ENCODE measurements at regions not wholly inside any gene's neighbourhood (a gene's known extent, or its start where the extent isn't known, plus 50 kb on each side); places are given as distances from the start of the nearest gene placed in this dataset.
A peak's percentile ranks its signal among the peaks of the same experiment; 100 is the strongest.

DNA sequence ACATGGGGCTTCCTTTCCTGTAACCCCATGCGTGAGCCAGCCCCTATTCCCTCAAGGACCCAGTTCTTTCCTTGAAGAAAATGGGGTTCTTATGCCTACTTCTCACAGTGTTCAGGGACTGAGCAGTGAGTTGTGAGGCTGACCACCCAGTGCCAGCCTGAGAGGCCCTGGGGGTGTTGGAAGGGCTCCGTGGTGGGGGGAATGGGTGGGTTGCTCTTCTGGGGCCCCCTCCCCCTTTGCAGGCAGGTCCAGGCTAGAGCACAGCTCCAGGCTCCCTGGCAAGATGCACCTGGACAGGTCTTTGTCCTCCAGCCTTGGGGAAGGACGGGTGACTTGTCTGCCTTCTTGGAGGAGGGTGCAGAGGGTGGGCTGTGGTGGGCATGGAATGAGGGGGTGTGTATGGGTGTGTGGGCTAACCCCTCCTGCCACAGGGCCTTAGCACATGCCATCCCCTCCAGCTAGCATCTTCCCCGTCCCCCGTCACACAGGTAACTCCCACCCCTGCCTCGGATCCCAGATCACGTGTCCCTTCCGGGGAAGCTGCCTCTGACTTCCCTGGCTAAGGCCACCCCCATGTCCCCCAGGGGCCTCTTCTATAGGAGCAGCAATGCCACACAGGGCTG lies 64.6 kb downstream of the MYEOV start:
- Histone ChIP-seq H3K79me1 (ENCODE audit: low read depth in 1 of 2, low read length in 2 of 2) (peaks cover 5 to 14% of the 10 kb centered on the region in 2 experiments; a peak in 2 of 4 replicates), H3K27ac (ENCODE audit: insufficient read depth, low read length) (no peak overlapping the region), H4K5ac (ENCODE audit: low read depth, low read length) (no peak overlapping the region), H4K20me1 (ENCODE audit: insufficient read depth, low read length) (no peaks in the 10 kb centered on the region), H3K36me3 (ENCODE audit: control insufficient read depth, insufficient read depth, low read length) (no peaks in the 10 kb centered on the region), H3K9ac (ENCODE audit: low read depth, low read length) (no peak overlapping the region), H3K9me1 (ENCODE audit: insufficient read depth, low read length) (peaks cover 3% of the 10 kb centered on the region), H3K4me2 (ENCODE audit: low read depth, low read length) (no peak overlapping the region), H3K4me3 (ENCODE audit: insufficient read depth, low read depth, low read length) (no peak overlapping the region), H2AK5ac (ENCODE audit: low read depth, low read length) (peak overlapping the region; percentile 50; the same call in 1 of the 2 replicates), H2AFZ (replicated peaks; ENCODE audit: low read length, poor library complexity) (peak overlapping the region; percentile 34), H2BK120ac (ENCODE audit: low read depth, low read length) (no peak overlapping the region), H4K8ac (ENCODE audit: low read depth in 2 of 2, low read length in 2 of 2) (no peak overlapping the region), H3K18ac (ENCODE audit: low read depth, low read length) (no peak overlapping the region), H2AK9ac (replicated peaks; ENCODE audit: low read depth, low read length, poor library complexity) (peak overlapping the region; percentile 31), H3K14ac (replicated peaks; ENCODE audit: low read depth, low read length) (no peak overlapping the region), H2BK20ac (ENCODE audit: low read depth, low read length) (no peak overlapping the region), H3K9me3 (ENCODE audit: control insufficient read depth, insufficient read depth, low read length) (peaks cover 5% of the 10 kb centered on the region), H3K23ac (ENCODE audit: low read depth, low read length) (no peak overlapping the region), H3K27me3 (ENCODE audit: control insufficient read depth, insufficient read depth, low read length) (no peaks in the 10 kb centered on the region), H3K4me1 (ENCODE audit: control insufficient read depth, insufficient read depth, low read length) (peaks cover 3% of the 10 kb centered on the region), H2BK15ac (ENCODE audit: low read depth, low read length) (no peak overlapping the region; the same call in 2 of the 3 replicates), H2BK5ac (ENCODE audit: low read depth, low read length, poor library complexity, severe bottlenecking) (no peak overlapping the region), H3K4ac (ENCODE audit: low read depth, low read length) (peak overlapping the region; percentile 26; the same call in 1 of the 2 replicates), H4K91ac (ENCODE audit: insufficient read depth, low read depth, low read length) (no peak overlapping the region), H3K56ac (ENCODE audit: extremely low read depth, insufficient read depth, low read length) (no peak overlapping the region)
- BruUV-seq (replicated peaks): no TSS peak
- ChIA-PET POLR2A (ENCODE audit: unreplicated experiment) (no interaction called here), CTCF (no interaction called here)
- in situ Hi-C loops (cut with MboI; ENCODE audit: low sequenced_read_pairs) (no loop called here), intact Hi-C loops (cut with micrococcal nuclease) (no loop called here), dilution Hi-C loops (cut with HindIII; ENCODE audit: low sequenced_read_pairs, unreplicated experiment) (no loop called here)
- ATAC-seq (ENCODE audit: low read depth) (no peak), DNase-seq (no peak)
- TF ChIP-seq FOS (IDR thresholded peaks at IDR 0.05; ENCODE audit: low read depth, low read length) (no peak), RAD21 (IDR thresholded peaks at IDR 0.05; ENCODE audit: low read length) (no peak)
- WGBS, 2 experiments (ENCODE audit: extremely low coverage in 2 of 2, insufficient read length in 1 of 2): 100% methylated on average over 3 of the region's 8 CpGs; no CpG with 5 or more reads in 1 of the 2 experiments

All from IMR-90 (cell line).